Right lobe of liver (tissue), 4 donors: ENCODE measurements at regions not wholly inside any gene's neighbourhood (a gene's known extent, or its start where the extent isn't known, plus 50 kb on each side); places are given as distances from the start of the nearest gene placed in this dataset.

Source experiments
- POLR2A ChIP-seq: fragments of 450-650 bp; IDR thresholded peaks from one replicate; pipeline ENCODE4 v1.6.1; 2017; ENCODE audit warnings: antibody characterized with exemption, mild to moderate bottlenecking
- TF ChIP-seq, protein P1 (sequence below), 4 donors: fragments of 200-600 bp in 3 of 4; fragments of 450-650 bp in 1 of 4; IDR thresholded peaks; one replicate each; pipeline versions ENCODE4 v1.5.1 to v1.8.0; 2016 to 2022; ENCODE audit warnings: antibody characterized with exemption in 4 of 4, mild to moderate bottlenecking in 2 of 4
- donor health status: DM: no; HTN: no; CAD: no.
- donor health status: DM: no; HTN: no; CAD: no.
- donor health status: DM: no; HTN: yes; CAD: no.

DNA sequence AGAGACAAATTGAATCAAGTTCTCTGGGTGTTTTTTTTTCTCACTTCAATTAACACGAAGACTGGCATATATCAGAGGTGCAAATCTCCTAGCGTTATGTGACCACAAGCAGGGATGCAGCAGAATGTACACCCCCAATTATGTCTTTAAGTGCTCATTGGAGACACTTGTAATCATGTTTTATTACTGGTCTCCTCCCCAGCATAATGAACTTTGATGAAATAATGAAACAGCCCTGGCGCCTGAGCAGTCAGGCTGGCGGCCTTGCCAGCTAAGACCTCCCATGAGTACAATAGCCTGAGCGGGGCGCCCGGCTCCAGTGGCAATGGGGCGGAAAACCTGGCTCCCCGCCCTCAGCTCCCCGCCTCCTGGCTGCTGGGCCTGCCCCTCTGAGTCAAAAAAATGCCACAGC, 209.4 kb upstream of the MSX2 start:
- TF ChIP-seq, protein P1, sequence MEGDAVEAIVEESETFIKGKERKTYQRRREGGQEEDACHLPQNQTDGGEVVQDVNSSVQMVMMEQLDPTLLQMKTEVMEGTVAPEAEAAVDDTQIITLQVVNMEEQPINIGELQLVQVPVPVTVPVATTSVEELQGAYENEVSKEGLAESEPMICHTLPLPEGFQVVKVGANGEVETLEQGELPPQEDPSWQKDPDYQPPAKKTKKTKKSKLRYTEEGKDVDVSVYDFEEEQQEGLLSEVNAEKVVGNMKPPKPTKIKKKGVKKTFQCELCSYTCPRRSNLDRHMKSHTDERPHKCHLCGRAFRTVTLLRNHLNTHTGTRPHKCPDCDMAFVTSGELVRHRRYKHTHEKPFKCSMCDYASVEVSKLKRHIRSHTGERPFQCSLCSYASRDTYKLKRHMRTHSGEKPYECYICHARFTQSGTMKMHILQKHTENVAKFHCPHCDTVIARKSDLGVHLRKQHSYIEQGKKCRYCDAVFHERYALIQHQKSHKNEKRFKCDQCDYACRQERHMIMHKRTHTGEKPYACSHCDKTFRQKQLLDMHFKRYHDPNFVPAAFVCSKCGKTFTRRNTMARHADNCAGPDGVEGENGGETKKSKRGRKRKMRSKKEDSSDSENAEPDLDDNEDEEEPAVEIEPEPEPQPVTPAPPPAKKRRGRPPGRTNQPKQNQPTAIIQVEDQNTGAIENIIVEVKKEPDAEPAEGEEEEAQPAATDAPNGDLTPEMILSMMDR (IDR thresholded peaks at IDR 0.05) = no peak
- no peak for TF ChIP-seq POLR2A
